ENCODE measurements at regions not wholly inside any gene's neighbourhood (a gene's known extent, or its start where the extent isn't known, plus 50 kb on each side); places are given as distances from the start of the nearest gene placed in this dataset.

DNA sequence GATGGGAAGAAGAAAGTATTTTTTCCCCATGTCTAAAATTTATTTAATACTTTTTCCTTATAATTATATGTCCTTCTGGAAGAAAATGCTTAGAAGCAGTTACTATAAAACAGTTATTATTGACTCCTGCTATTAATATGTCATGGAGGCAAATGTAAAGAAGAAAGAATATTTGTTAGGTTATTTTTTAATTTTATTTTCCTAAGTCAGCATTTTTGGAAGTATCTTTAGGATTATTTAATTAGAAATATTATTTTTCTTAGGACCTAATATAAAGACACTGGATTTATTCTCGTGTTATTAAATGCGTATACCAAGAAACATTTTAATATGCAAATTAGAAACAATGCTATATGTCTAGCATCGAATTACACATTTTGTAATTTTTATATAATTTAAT, 687.7 kb downstream of the TRAM1L1 start:
- no peak for DNase-seq

DNA sequence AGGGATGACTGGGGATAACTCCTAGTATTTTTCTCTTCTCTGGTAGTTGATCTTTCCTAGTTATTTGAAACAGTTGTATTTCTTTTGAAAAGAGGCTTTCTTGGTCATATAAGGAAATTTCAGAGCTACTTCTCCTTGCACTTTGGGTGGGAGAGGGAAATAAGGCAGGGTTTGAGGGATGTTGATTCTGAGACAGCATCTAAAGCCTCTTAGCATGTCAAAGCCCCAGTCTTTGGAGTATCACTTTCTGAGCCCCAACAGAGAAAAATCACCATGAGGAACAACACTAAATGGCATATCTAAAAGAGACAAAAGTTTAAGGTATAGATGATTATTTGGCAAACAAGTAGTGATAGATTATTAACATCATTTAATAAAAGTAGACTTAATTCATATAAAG, 688.1 kb downstream of the TRAM1L1 start:
- DNase-seq, result no peak

GRCh38 chr4:116395408-116395807, 690.0 kb downstream of the TRAM1L1 start:
- no peak for DNase-seq

DNA sequence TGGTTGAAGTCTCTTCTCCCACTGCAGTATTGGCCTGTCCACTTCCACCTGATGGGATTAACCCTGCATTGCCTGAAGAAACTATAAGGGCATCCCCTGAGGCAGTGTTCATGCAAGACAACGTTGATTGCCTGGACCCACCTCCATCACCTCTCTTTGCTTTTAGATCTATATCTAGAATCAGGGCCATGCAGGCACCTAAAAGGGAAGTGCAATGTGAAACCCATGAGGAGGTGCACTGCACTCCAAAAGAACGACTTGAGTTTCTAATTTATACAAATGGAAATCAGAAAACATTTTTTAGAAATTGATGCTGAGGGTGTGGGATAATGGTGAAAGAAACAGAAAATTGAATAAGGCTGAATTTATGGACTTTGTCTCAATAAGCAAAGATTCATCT, 694.4 kb downstream of the TRAM1L1 start:
- no peak for DNase-seq

GRCh38 chr4:116389139-116389538, 696.2 kb downstream of the TRAM1L1 start:
- no peak for DNase-seq

GRCh38 chr4:116387937-116388474, 697.4 kb downstream of the TRAM1L1 start:
- DNase-seq, result no peak

GRCh38 chr4:116386856-116387255, 698.5 kb downstream of the TRAM1L1 start:
- DNase-seq, result no peak

- no peak for DNase-seq
These were observed 699.8 kb downstream of the TRAM1L1 start for GRCh38 chr4:116385583-116385982.

DNA sequence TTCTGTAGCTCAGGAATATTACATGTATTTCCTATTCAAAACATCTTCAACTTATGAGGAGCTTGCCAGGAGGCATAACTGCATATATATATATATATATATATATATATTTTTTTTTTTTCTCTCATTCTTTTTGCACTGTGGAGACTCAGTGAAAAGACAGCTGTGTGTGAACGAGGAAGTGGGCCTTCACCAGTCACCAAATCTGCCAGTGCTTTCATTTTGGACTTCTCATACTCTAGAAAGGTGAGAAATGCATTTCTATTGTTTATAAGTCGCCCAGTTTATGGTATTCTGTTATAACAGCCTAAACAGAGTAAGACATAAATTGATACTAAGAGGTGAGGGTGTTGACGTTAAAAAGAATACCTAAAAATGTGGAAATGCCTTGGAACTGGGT, 710.6 kb downstream of the TRAM1L1 start:
- DNase-seq, result no peak

DNA sequence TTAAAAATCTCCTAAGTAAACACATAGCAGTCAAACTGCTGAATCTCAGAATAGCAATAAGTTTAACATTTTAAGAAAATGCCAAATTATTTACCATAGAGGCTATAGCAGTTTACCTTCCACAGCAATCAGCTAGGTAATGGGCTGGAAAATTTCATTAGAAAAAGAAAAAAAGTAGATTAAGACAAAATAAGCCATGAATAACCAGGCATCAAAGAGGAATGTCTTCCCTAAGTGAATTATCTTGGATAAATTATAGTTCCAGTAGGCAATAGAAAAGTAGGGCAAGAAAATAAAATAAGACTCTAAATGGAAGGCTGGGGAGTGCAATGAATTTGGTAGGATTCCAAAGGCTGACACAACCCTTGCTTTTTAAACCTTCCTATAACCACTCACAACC, 722.8 kb downstream of the TRAM1L1 start:
- no peak for DNase-seq

GRCh38 chr4:116361790-116362189, 723.6 kb downstream of the TRAM1L1 start:
- DNase-seq, result no peak

GRCh38 chr4:116358633-116359222, 726.6 kb downstream of the TRAM1L1 start:
- peak; percentile 90 for DNase-seq

DNA sequence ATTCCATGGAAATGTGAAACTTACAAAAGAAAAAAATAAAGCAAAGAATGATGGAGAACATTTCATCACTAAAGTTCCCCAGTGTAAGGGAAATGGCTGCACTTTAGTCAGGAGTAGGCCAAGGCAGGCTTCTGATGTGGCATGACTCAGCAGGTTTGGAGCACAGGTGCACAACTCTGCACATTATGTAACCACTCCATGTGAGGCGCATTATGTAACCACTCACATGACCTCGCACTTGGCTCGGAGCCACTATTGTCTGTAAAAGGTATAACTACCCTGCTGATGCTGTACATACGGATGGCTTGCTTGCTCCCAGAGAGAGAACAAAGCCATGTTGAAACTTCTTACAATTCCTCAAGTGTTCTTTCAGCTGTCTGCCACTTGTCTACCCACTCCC, 727.6 kb downstream of the TRAM1L1 start:
- peak; percentile 17 for DNase-seq

GRCh38 chr4:116346750-116347149, 738.6 kb downstream of the TRAM1L1 start:
- no peak for DNase-seq

DNA sequence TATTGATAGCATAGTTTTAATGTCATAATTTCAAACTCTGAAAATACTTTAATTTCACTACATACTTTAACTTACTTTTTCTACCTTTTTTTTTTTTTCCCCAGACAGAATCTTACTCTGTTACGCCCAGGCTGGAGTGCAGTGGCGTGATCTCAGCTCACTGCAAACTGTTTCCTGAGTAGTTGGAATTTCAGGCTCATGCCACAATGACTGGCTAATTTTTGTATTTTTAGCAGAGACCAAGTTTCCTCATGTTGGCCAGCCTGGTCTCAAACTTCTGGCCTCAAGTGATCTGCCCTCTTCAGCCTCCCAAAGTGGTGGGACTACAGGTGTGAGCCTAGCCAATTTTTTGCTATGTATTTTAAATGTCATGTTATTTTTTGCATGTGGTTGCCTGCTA, 741.6 kb downstream of the TRAM1L1 start:
- peak; percentile 43 for DNase-seq

DNA sequence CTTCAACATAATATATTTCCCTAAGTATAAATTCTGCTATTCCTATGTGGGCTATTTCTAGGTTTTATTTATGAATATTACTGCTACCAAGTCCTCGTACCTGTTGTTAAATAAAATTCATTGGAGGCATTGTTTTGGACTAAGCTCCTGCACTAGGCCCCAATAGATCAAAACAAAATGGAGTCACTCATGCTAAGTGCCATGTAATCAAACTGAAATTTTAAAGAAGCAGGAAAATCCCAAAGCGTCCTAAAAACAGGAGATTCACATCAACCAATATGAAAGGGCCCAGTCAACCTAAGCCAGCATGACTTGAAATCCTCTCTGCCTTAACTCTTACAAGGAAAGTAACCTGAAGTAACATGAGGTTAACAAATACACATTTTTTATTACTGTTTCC, 743.2 kb downstream of the TRAM1L1 start:
- DNase-seq, result no peak

GRCh38 chr4:116332508-116332907, 752.9 kb downstream of the TRAM1L1 start:
- no peak for DNase-seq

- DNase-seq, result peak; percentile 5
These were observed 757.0 kb downstream of the TRAM1L1 start for GRCh38 chr4:116328261-116328860.

- DNase-seq, result no peak
These were observed 761.8 kb downstream of the TRAM1L1 start for GRCh38 chr4:116323606-116324005.

DNA sequence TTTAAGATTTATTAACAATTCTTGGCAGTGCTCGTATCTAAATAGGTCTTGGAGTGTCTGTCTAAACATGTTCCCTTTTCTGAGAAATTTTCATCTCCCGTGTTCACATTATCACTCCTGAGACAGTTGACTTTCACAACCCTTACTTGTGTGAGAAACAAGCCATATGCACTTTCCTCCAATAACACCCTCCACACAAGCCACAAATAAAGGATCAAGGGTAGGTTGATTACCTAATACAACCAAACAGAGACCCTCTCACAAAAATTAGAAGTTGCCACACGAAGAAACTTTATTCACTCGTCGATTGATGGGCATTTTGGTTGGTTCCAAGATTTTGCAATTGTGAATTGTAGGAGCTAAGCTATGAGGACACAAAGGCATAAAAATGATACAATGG, 763.9 kb downstream of the TRAM1L1 start:
- no peak for DNase-seq

DNA sequence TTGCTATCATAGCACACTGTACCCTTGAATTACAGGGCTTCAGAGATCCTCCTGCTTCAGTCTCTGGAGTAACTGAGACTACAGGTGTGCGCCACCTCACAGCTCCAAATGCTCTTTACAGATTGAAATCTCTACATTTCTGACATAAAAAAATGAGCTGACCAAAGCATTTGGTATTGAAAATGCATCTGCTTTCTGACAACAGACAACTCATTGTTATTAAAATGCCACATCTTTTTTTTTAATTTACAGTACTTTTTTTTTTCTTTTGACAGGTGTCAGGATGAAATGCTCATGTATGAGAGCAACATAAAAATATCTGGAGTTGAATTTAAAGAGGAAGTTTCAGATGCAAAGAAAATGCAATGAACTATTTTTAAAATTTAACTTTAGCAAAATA, 764.5 kb downstream of the TRAM1L1 start:
- no peak for DNase-seq

DNA sequence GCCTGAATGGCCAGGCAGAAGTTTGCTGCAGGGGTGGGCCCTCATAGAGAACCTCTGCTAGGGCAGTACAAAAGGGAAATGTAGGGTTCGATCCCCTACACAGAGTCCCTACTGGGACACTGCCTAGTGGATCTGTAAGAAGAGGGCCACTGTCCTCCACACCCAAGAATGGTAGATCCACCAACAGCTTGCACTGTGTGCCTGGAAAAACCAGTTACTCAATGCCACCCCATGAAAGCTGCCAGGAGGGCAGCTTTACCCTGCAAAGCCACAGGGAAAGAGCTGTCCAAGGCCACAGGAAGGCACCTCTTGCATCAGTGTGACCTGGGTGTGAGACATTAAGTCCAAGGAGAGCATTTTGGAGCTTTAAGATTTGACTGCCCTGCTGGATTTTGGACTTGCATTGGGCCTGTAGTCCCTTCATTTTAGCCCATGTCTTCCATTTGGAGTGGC, 781.6 kb downstream of the TRAM1L1 start:
- DNase-seq, result no peak

DNA sequence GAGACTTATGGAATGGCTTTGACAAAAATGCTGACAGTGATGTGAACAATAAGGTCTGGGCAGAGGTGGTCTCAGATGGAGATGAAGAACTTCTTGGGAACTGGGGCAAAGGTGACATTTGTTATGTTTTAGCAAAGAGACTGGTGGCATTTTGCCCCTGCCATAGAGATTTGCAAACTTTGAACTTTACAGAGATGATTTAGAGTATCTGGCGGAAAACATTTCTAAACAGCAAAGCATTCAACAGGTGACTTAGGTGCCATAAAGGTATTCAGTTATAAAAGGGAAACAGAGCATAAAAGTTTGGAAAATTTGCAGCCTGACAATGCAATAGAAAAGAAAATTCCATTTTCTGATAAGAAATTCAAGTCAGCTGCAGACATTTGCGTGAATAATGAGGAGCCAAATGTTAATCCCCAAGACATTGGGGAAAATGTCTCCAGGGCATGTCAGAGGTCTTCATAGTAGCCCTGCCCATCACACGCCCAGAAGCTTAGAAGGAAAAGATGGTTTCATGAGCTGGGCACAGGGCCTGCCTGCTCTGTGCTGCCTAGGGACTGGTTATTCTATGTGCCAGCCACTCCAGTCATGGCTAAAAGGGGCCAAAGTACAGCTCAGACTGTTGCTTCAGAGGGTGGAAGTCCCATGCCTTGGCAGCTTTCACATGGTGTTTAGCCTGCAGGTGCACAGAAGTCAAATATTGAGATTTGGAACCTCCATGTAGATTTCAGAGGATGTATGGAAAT, 782.2 kb downstream of the TRAM1L1 start:
- no peak for DNase-seq

- DNase-seq, result no peak
These were observed 810.4 kb downstream of the TRAM1L1 start for GRCh38 chr4:116275006-116275405.

All from hematopoietic multipotent progenitor cell treated with erythropoietin and hydrocortisone succinate and interleukin-3 and kit ligand, for 6 days (in vitro differentiated cells).